ENCODE measurements at regions not wholly inside any gene's neighbourhood (a gene's known extent, or its start where the extent isn't known, plus 50 kb on each side); places are given as distances from the start of the nearest gene placed in this dataset.

- TF ChIP-seq CTCF (IDR thresholded peaks at IDR 0.05; ENCODE audit: low read depth, low read length), result no peak
- no peak overlapping the region for H3K4me3 ChIP-seq (ENCODE audit: low read depth, low read length)
These were observed 85.2 kb upstream of the ARHGAP32 start for GRCh38 chr11:129277198-129277843.

- no peak for TF ChIP-seq CTCF (IDR thresholded peaks at IDR 0.05; ENCODE audit: low read depth, low read length)
- no peak overlapping the region for H3K4me3 ChIP-seq (ENCODE audit: low read depth, low read length)
These were observed 83.7 kb upstream of the ARHGAP32 start for GRCh38 chr11:129275828-129276227.

GRCh38 chr11:129273944-129274711 is 82.0 kb upstream of the ARHGAP32 start:
- H3K4me3 ChIP-seq (ENCODE audit: low read depth, low read length), result no peak overlapping the region
- no peak for TF ChIP-seq CTCF (IDR thresholded peaks at IDR 0.05; ENCODE audit: low read depth, low read length)

- H3K4me3 ChIP-seq (ENCODE audit: low read depth, low read length), result no peak overlapping the region
These were observed 81.2 kb upstream of the ARHGAP32 start for GRCh38 chr11:129273322-129273721.

GRCh38 chr11:129271030-129271429 is 78.9 kb upstream of the ARHGAP32 start:
- no peak for TF ChIP-seq CTCF (IDR thresholded peaks at IDR 0.05; ENCODE audit: low read depth, low read length)

More at GRCh38 chr11:129273322-129273721, 81.2 kb upstream of the ARHGAP32 start:
- TF ChIP-seq CTCF (IDR thresholded peaks at IDR 0.05; ENCODE audit: low read depth, low read length), result no peak

GRCh38 chr11:129270446-129270845 is 78.3 kb upstream of the ARHGAP32 start:
- H3K4me3 ChIP-seq (ENCODE audit: low read depth, low read length), result no peak overlapping the region
- TF ChIP-seq CTCF (IDR thresholded peaks at IDR 0.05; ENCODE audit: low read depth, low read length), result no peak

More at GRCh38 chr11:129271030-129271429, 78.9 kb upstream of the ARHGAP32 start:
- no peak overlapping the region for H3K4me3 ChIP-seq (ENCODE audit: low read depth, low read length)

GRCh38 chr11:129268371-129268770 is 76.2 kb upstream of the ARHGAP32 start:
- no peak overlapping the region for H3K4me3 ChIP-seq (ENCODE audit: low read depth, low read length)
- no peak for TF ChIP-seq CTCF (IDR thresholded peaks at IDR 0.05; ENCODE audit: low read depth, low read length)
